Neural progenitor cell (in vitro differentiated cells): ENCODE measurements at regions not wholly inside any gene's neighbourhood (a gene's known extent, or its start where the extent isn't known, plus 50 kb on each side); places are given as distances from the start of the nearest gene placed in this dataset.

Experiments
- EZH2 ChIP-seq: fragments of 200-600 bp; sonication (generic); IDR thresholded peaks from 2 replicates; pipeline ENCODE4 v1.6.1; 2017; ENCODE audit warnings: antibody characterized with exemption, mild to moderate bottlenecking, moderate library complexity
- TF ChIP-seq, protein P1 (sequence below): fragments of 200-600 bp; sonication (generic); IDR thresholded peaks from 2 replicates; pipeline ENCODE4 v1.5.1; 2017; ENCODE audit warnings: antibody characterized with exemption, mild to moderate bottlenecking

DNA sequence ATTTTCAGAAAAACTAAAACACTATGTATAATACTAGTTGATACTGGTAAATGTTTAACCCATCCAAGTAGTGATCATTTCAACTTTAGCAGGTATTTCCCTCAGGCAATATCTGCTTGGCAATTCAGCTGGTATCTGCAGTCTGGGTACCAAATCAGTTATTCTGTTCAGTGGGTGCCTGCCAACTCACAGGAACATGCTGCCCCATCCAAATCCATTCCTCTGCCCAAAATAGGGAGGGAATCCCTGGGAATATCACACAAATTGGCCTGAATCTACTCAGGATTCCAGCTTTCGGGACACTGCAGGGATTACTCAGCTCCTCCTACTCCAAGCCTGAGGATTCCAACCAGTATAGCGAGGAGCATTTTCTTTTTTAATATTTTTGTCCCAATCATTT, 61.7 kb upstream of the PDE4D start:
- TF ChIP-seq, protein P1, sequence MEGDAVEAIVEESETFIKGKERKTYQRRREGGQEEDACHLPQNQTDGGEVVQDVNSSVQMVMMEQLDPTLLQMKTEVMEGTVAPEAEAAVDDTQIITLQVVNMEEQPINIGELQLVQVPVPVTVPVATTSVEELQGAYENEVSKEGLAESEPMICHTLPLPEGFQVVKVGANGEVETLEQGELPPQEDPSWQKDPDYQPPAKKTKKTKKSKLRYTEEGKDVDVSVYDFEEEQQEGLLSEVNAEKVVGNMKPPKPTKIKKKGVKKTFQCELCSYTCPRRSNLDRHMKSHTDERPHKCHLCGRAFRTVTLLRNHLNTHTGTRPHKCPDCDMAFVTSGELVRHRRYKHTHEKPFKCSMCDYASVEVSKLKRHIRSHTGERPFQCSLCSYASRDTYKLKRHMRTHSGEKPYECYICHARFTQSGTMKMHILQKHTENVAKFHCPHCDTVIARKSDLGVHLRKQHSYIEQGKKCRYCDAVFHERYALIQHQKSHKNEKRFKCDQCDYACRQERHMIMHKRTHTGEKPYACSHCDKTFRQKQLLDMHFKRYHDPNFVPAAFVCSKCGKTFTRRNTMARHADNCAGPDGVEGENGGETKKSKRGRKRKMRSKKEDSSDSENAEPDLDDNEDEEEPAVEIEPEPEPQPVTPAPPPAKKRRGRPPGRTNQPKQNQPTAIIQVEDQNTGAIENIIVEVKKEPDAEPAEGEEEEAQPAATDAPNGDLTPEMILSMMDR: no peak
- TF ChIP-seq EZH2: no peak
